Right lobe of liver (tissue), 6 donors: ENCODE measurements at regions not wholly inside any gene's neighbourhood (a gene's known extent, or its start where the extent isn't known, plus 50 kb on each side); places are given as distances from the start of the nearest gene placed in this dataset.
A peak's percentile ranks its signal among the peaks of the same experiment; 100 is the strongest.

Experiments used
- ATAC-seq, 4 donors: fragments of 200-7000 bp; cut with Tn5 transposase; one replicate each; pipeline ENCODE4 v1.9.1; 2020; ENCODE audit warnings: mild to moderate bottlenecking in 4 of 4, moderate library complexity in 4 of 4
- DNase-seq, 3 donors: peaks; one replicate each; pipeline ENCODE4 v3.0.0-alpha.2; 2020
- H3K27ac ChIP-seq, 3 donors: fragments of 200-600 bp; one replicate each; pipeline ENCODE4 v1.8.0; 2022
- H3K27me3 ChIP-seq, 2 donors: fragments of 200-600 bp; one replicate each; pipeline ENCODE4 v1.8.0; 2022
- H3K36me3 ChIP-seq, 4 donors: fragments of 200-600 bp; sonication (generic) in 1 of 4; one replicate each; pipeline versions ENCODE4 v1.5.1 to v1.8.0; 2017 to 2022; ENCODE audit warnings: control low read depth in 1 of 4
- H3K4me1 ChIP-seq, 4 donors: fragments of 200-600 bp; sonication (generic) in 1 of 4; one replicate each; pipeline versions ENCODE4 v1.5.1 to v1.8.0; 2017 to 2022; ENCODE audit warnings: control low read depth in 1 of 4
- H3K4me3 ChIP-seq, 3 donors: fragments of 200-600 bp; one replicate each; pipeline ENCODE4 v1.8.0; 2022
- H3K9me3 ChIP-seq, 4 donors: fragments of 200-600 bp; sonication (generic) in 1 of 4; one replicate each; pipeline versions ENCODE4 v1.5.1 to v1.8.0; 2017 to 2022; ENCODE audit warnings: control low read depth in 1 of 4
- POLR2A ChIP-seq: fragments of 450-650 bp; IDR thresholded peaks from one replicate; pipeline ENCODE4 v1.6.1; 2017; ENCODE audit warnings: antibody characterized with exemption, mild to moderate bottlenecking
- WGBS: methylation state at CpG from one replicate; pipeline ENCODE4 v1.1.6; 2018; ENCODE audit warnings: low coverage, low lambda C conversion rate; ENCODE audit not compliant: insufficient coverage; ENCODE audit errors: missing lambda C conversion rate; 5-methylcytosine and 5-hydroxymethylcytosine counted together
- intact Hi-C, 2 donors: fragments of 100-400 bp; cut with DNase I; formaldehyde crosslinking; loops; one replicate each; pipeline versions ENCODE4 v1.11.2 to v1.14.1; 2022
- TF ChIP-seq, protein P1 (sequence below), 4 donors: fragments of 200-600 bp in 3 of 4; fragments of 450-650 bp in 1 of 4; IDR thresholded peaks; one replicate each; pipeline versions ENCODE4 v1.5.1 to v1.8.0; 2016 to 2022; ENCODE audit warnings: antibody characterized with exemption in 4 of 4, mild to moderate bottlenecking in 2 of 4
- donor health status: DM: no; HTN: yes; CAD: no.
- donor health status: DM: no; HTN: no; CAD: no.
- donor health status: DM: no; HTN: no; CAD: no.
- donor health status: DM: no; HTN: yes; CAD: no.
- donor health status: DM: no; HTN: yes; CAD: no.

DNA sequence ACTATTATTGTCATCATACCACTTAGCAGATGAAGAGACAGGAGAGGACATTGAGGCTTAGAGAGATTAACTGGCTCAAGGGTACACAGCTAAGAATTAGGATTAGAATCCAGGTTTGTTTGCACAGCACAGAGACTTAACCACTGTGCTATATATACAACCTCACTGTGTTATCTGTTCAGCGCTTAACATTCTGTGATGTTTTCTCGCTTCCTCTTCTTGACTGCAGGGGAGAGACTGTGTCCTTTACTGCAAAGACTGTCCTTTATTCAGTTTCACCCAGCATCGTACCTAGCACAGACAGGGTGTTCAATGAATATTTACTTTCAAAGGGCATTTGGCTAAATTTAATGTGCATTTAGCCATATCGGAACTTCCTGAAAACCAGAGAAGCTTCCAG lies 54.9 kb upstream of the PCDH8 start:
- intact Hi-C loops = no loop called here
- Histone ChIP-seq H3K36me3 (no peaks in the 10 kb centered on the region), H3K4me1 (no peaks in the 10 kb centered on the region), H3K9me3 (no peaks in the 10 kb centered on the region), H3K27ac (no peak overlapping the region), H3K4me3 (no peak overlapping the region), H3K27me3 (no peaks in the 10 kb centered on the region)
- no peak for TF ChIP-seq POLR2A
- TF ChIP-seq, protein P1, sequence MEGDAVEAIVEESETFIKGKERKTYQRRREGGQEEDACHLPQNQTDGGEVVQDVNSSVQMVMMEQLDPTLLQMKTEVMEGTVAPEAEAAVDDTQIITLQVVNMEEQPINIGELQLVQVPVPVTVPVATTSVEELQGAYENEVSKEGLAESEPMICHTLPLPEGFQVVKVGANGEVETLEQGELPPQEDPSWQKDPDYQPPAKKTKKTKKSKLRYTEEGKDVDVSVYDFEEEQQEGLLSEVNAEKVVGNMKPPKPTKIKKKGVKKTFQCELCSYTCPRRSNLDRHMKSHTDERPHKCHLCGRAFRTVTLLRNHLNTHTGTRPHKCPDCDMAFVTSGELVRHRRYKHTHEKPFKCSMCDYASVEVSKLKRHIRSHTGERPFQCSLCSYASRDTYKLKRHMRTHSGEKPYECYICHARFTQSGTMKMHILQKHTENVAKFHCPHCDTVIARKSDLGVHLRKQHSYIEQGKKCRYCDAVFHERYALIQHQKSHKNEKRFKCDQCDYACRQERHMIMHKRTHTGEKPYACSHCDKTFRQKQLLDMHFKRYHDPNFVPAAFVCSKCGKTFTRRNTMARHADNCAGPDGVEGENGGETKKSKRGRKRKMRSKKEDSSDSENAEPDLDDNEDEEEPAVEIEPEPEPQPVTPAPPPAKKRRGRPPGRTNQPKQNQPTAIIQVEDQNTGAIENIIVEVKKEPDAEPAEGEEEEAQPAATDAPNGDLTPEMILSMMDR (IDR thresholded peaks at IDR 0.05) = no peak
- WGBS = 18% methylated on average over 4 of the region's 4 CpGs
- ATAC-seq (peak in 2 of 4 donors; percentile 72 to 84), DNase-seq (no peak)

DNA sequence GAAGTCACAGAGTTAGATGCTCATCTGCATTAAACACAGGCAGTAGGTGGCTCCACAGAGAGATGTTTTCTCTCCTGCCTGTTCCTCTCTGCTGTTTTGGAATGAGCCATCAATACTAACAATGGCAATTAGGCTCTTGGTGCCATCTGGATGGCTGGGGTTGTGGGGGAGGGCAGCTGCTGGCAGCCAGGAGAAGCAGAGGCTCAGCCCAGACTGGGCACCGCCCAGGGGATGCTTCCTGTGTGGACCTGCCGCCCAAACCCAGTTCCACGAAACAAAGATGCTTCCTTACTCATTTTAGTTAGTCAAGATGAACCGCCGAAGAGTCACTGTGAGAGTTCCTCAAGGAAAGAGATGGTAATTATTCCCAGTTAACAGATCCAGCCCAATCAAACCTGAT lies 50.8 kb upstream of the PCDH8 start:
- no CpG with 5 or more reads among the region's 5 CpGs for WGBS
- H3K9me3 ChIP-seq = no peaks in the 10 kb centered on the region
- no peaks in the 10 kb centered on the region for H3K27me3 ChIP-seq
- no peak for TF ChIP-seq POLR2A
- TF ChIP-seq, protein P1 (IDR thresholded peaks at IDR 0.05) = no peak
- no peaks in the 10 kb centered on the region for H3K36me3 ChIP-seq
- no peak overlapping the region for H3K4me3 ChIP-seq
- intact Hi-C loops = no loop called here
- ATAC-seq (no peak), DNase-seq (no peak)
- H3K4me1 ChIP-seq = no peaks in the 10 kb centered on the region
- H3K27ac ChIP-seq = no peak overlapping the region
